HG02973 (cell line): ENCODE measurements at regions not wholly inside any gene's neighbourhood (a gene's known extent, or its start where the extent isn't known, plus 50 kb on each side); places are given as distances from the start of the nearest gene placed in this dataset.

Experiments used
- ATAC-seq: cut with Tn5 transposase; IDR thresholded peaks from one replicate; pipeline ENCODE4 v1.9.1; 2021; ENCODE audit warnings: moderate library complexity; ENCODE audit not compliant: unreplicated experiment

DNA sequence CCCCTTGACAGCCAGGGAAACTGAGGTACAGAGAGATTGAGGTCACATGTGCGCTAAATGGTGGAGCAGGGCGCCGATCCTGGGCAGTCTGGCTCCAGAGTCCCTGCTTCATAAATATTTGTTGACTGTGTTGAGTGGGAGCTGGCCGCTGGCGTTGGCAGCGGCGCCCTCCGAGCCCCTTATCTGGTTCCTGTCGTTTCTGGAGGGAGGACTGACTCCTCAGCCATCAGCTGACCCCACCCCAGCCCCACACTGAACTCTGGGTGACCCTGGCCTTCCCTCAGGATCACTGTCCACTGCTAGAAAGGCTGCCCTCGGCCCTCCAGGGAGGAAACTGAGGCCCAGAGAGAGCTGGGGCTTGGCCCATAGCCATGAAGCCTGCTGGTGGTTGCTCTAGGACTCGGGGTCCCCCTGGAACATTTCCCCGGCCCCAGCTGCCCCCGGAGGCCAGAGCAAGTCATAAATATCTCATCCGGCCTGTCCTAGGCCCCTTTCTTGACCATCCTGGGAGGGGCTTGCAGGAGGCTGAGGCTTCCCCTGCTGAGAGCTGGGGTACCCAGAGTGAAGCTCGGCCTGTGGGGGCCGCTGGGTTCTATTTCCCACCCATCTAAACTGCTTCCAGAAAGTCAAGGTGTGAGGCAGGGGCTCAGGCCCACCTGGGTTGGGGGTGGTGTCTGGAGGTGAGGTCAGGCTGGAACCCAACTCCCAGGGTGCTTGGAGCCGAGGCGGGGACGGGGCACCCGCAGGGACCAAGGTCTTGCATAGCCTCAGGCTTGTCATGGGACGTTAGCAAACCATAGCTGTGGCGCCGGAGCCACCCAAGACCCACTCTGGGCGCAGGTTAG lies 51.7 kb upstream of the GSE1 start:
- no peak for ATAC-seq

- ATAC-seq: no peak
Observed at GRCh38 chr16:85562093-85562786, 50.9 kb upstream of the GSE1 start.

GRCh38 chr16:85563034-85563433 lies 50.1 kb upstream of the GSE1 start:
- ATAC-seq: no peak
